ENCODE measurements at regions not wholly inside any gene's neighbourhood (a gene's known extent, or its start where the extent isn't known, plus 50 kb on each side); places are given as distances from the start of the nearest gene placed in this dataset.
"Not testable (repeated sequence)": the region's sequence is repeated elsewhere in the genome, so short reads cannot be mapped to it uniquely, and the experiment has no call there.

- peak in 5 of 8 experiments; percentile 34 to 91 (median 78) for ATAC-seq (replicated peaks in 6 of 8)
- in situ Hi-C loops (cut with MboI; ENCODE audit: low pct_unique_long_range_greater_than_20kb in 2 of 9, low sequenced_read_pairs in 9 of 9, unreplicated experiment in 9 of 9); H3K27ac ChIP-seq: not testable (repeated sequence)
Measured at GRCh38 chr6:60365901-60366300, 1920.1 kb downstream of the KHDRBS2 start.

GRCh38 chr6:60342411-60343008, 1943.5 kb downstream of the KHDRBS2 start:
- H3K4me1 ChIP-seq (replicated peaks in 1 of 2); H3K27ac ChIP-seq; H3K4me3 ChIP-seq; in situ Hi-C loops (cut with MboI; ENCODE audit: low pct_unique_long_range_greater_than_20kb in 2 of 9, low sequenced_read_pairs in 9 of 9, unreplicated experiment in 9 of 9): not testable (repeated sequence)
- peak in 4 of 8 experiments; percentile 70 to 96 (median 81) for ATAC-seq (replicated peaks in 6 of 8)

More at GRCh38 chr6:60365901-60366300, 1920.1 kb downstream of the KHDRBS2 start:
- H3K4me3 ChIP-seq; H3K4me1 ChIP-seq (replicated peaks in 1 of 2): not testable (repeated sequence)

GRCh38 chr6:60338328-60339071, 1947.5 kb downstream of the KHDRBS2 start:
- ATAC-seq (replicated peaks in 6 of 8): peak; percentile 28 to 77 (median 54)
- H3K4me1 ChIP-seq (replicated peaks in 1 of 2); in situ Hi-C loops (cut with MboI; ENCODE audit: low pct_unique_long_range_greater_than_20kb in 2 of 9, low sequenced_read_pairs in 9 of 9, unreplicated experiment in 9 of 9); H3K4me3 ChIP-seq; H3K27ac ChIP-seq: not testable (repeated sequence)
- no CpG with 5 or more reads among the region's 2 CpGs for WGBS, 10 experiments

GRCh38 chr6:60335124-60335523, 1950.9 kb downstream of the KHDRBS2 start:
- H3K4me3 ChIP-seq; in situ Hi-C loops (cut with MboI; ENCODE audit: low pct_unique_long_range_greater_than_20kb in 2 of 9, low sequenced_read_pairs in 9 of 9, unreplicated experiment in 9 of 9); H3K27ac ChIP-seq; H3K4me1 ChIP-seq (replicated peaks in 1 of 2): not testable (repeated sequence)
- 8 to 95% methylated on average over 2 of the region's 2 CpGs; no CpG with 5 or more reads in 8 of the 10 experiments for WGBS, 10 experiments
- peak in 4 of 8 experiments; percentile 46 to 97 (median 90) for ATAC-seq (replicated peaks in 6 of 8)

GRCh38 chr6:60333708-60334107, 1952.3 kb downstream of the KHDRBS2 start:
- H3K4me1 ChIP-seq (replicated peaks in 1 of 2); H3K4me3 ChIP-seq; in situ Hi-C loops (cut with MboI; ENCODE audit: low pct_unique_long_range_greater_than_20kb in 2 of 9, low sequenced_read_pairs in 9 of 9, unreplicated experiment in 9 of 9); H3K27ac ChIP-seq: not testable (repeated sequence)
- peak in 1 of 8 experiments; percentile 12 for ATAC-seq (replicated peaks in 6 of 8)
- WGBS, 10 experiments: 67 to 100% (median 87%) methylated on average over 1 to 3 of the region's 3 CpGs; no CpG with 5 or more reads in 6 of the 10 experiments

GRCh38 chr6:60308939-60309338, 1977.1 kb downstream of the KHDRBS2 start:
- in situ Hi-C loops (cut with MboI; ENCODE audit: low pct_unique_long_range_greater_than_20kb in 2 of 9, low sequenced_read_pairs in 9 of 9, unreplicated experiment in 9 of 9); H3K4me3 ChIP-seq; H3K27ac ChIP-seq; H3K4me1 ChIP-seq (replicated peaks in 1 of 2): not testable (repeated sequence)
- ATAC-seq (replicated peaks in 6 of 8): peak in 3 of 8 experiments; percentile 59 to 90 (median 71)
- 20 to 40% methylated on average over 1 of the region's 2 CpGs; no CpG with 5 or more reads in 8 of the 10 experiments for WGBS, 10 experiments
